ENCODE measurements at regions not wholly inside any gene's neighbourhood (a gene's known extent, or its start where the extent isn't known, plus 50 kb on each side); places are given as distances from the start of the nearest gene placed in this dataset.

DNA sequence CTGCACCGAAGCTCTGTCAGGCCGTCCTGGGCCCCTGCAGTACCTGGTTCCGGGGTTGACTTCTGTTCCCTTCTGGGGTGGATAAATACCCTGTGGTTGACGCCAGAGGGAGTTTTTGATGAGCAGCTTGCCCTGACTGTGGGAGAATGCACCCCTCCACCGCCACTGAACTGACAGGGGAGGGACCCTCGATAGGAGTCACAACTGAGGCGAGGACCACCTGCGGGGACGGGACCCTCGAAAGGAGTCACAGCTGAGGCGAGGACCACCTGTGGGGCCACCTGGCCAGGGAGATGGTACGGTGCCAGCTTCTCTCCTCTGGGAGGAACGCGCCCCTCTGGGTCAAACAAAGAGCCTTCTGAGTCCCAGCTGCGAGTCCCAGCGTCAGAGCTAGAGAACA lies 100.1 kb upstream of the FRMD1 start:
- DNase-seq (no peak), ATAC-seq (ENCODE audit: low read depth) (no peak)
- H3K4me3 ChIP-seq (ENCODE audit: insufficient read depth, low read depth, low read length) = no peak overlapping the region
- WGBS, 2 experiments (ENCODE audit: extremely low coverage in 2 of 2, insufficient read length in 1 of 2) = no CpG with 5 or more reads among the region's 16 CpGs
- H3K56ac ChIP-seq (ENCODE audit: extremely low read depth, insufficient read depth, low read length) = no peak overlapping the region
- no peaks in the 10 kb centered on the region for H3K27me3 ChIP-seq (ENCODE audit: control insufficient read depth, insufficient read depth, low read length)
- no peak overlapping the region for H2BK20ac ChIP-seq (ENCODE audit: low read depth, low read length)
- no peak overlapping the region for H3K4me2 ChIP-seq (ENCODE audit: low read depth, low read length)
- no peak overlapping the region for H2BK5ac ChIP-seq (ENCODE audit: low read depth, low read length, poor library complexity, severe bottlenecking)
- no peak overlapping the region for H2BK15ac ChIP-seq (ENCODE audit: low read depth, low read length)
- no peak overlapping the region for H3K27ac ChIP-seq (ENCODE audit: insufficient read depth, low read length)
- BruUV-seq (replicated peaks) = no TSS peak
- intact Hi-C loops (cut with micrococcal nuclease) (no loop called here), in situ Hi-C loops (cut with MboI; ENCODE audit: low sequenced_read_pairs) (no loop called here), dilution Hi-C loops (cut with HindIII; ENCODE audit: low sequenced_read_pairs, unreplicated experiment) (no loop called here)
- H4K91ac ChIP-seq (ENCODE audit: insufficient read depth, low read depth, low read length) = no peak overlapping the region
- H3K4me1 ChIP-seq (ENCODE audit: control insufficient read depth, insufficient read depth, low read length) = no peaks in the 10 kb centered on the region
- H3K9me1 ChIP-seq (ENCODE audit: insufficient read depth, low read length) = no peaks in the 10 kb centered on the region
- no peak overlapping the region for H3K4ac ChIP-seq (ENCODE audit: low read depth, low read length)
- H2AFZ ChIP-seq (replicated peaks; ENCODE audit: low read length, poor library complexity) = no peak overlapping the region
- H4K8ac ChIP-seq (ENCODE audit: low read depth in 2 of 2, low read length in 2 of 2) = no peak overlapping the region
- ChIA-PET CTCF (no interaction called here), POLR2A (ENCODE audit: unreplicated experiment) (no interaction called here)
- H3K9ac ChIP-seq (ENCODE audit: low read depth, low read length) = no peak overlapping the region
- H4K5ac ChIP-seq (ENCODE audit: low read depth, low read length) = no peak overlapping the region
- H3K23ac ChIP-seq (ENCODE audit: low read depth, low read length) = no peak overlapping the region
- H3K18ac ChIP-seq (ENCODE audit: low read depth, low read length) = no peak overlapping the region
- no peak overlapping the region for H2BK120ac ChIP-seq (ENCODE audit: low read depth, low read length)
- no peak overlapping the region for H2AK9ac ChIP-seq (replicated peaks; ENCODE audit: low read depth, low read length, poor library complexity)
- H3K36me3 ChIP-seq (ENCODE audit: control insufficient read depth, insufficient read depth, low read length) = no peaks in the 10 kb centered on the region
- H2AK5ac ChIP-seq (ENCODE audit: low read depth, low read length) = no peak overlapping the region
- H3K14ac ChIP-seq (replicated peaks; ENCODE audit: low read depth, low read length) = no peak overlapping the region
- no peaks in the 10 kb centered on the region for H4K20me1 ChIP-seq (ENCODE audit: insufficient read depth, low read length)
- no peak for TF ChIP-seq POLR2A (IDR thresholded peaks at IDR 0.05; ENCODE audit: low read depth, low read length)
- TF ChIP-seq RAD21 (IDR thresholded peaks at IDR 0.05; ENCODE audit: low read length) = no peak
- no peak for TF ChIP-seq BHLHE40 (IDR thresholded peaks at IDR 0.05; ENCODE audit: low read depth, low read length)
- TF ChIP-seq MXI1 (IDR thresholded peaks at IDR 0.05; ENCODE audit: borderline replicate concordance, low read depth, low read length) = no peak
- no peak for TF ChIP-seq FOS (IDR thresholded peaks at IDR 0.05; ENCODE audit: low read depth, low read length)
- no peak for TF ChIP-seq MAZ (IDR thresholded peaks at IDR 0.05; ENCODE audit: borderline replicate concordance, low read depth, low read length)
- TF ChIP-seq RFX5 (IDR thresholded peaks at IDR 0.05; ENCODE audit: low read depth, low read length) = no peak
- TF ChIP-seq, protein P1, sequence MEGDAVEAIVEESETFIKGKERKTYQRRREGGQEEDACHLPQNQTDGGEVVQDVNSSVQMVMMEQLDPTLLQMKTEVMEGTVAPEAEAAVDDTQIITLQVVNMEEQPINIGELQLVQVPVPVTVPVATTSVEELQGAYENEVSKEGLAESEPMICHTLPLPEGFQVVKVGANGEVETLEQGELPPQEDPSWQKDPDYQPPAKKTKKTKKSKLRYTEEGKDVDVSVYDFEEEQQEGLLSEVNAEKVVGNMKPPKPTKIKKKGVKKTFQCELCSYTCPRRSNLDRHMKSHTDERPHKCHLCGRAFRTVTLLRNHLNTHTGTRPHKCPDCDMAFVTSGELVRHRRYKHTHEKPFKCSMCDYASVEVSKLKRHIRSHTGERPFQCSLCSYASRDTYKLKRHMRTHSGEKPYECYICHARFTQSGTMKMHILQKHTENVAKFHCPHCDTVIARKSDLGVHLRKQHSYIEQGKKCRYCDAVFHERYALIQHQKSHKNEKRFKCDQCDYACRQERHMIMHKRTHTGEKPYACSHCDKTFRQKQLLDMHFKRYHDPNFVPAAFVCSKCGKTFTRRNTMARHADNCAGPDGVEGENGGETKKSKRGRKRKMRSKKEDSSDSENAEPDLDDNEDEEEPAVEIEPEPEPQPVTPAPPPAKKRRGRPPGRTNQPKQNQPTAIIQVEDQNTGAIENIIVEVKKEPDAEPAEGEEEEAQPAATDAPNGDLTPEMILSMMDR (conservative IDR thresholded peaks at IDR 0.05; ENCODE audit: low read depth, low read length) = no peak
- no peaks in the 10 kb centered on the region for H3K79me1 ChIP-seq (ENCODE audit: low read depth in 1 of 2, low read length in 2 of 2)
- H3K9me3 ChIP-seq (ENCODE audit: control insufficient read depth, insufficient read depth, low read length) = peaks cover 2% of the 10 kb centered on the region

All from IMR-90 (cell line).